ENCODE measurements at regions not wholly inside any gene's neighbourhood (a gene's known extent, or its start where the extent isn't known, plus 50 kb on each side); places are given as distances from the start of the nearest gene placed in this dataset.
"Not testable (repeated sequence)": the region's sequence is repeated elsewhere in the genome, so short reads cannot be mapped to it uniquely, and the experiment has no call there.

GRCh38 chr11:11740073-11740702 lies 101.6 kb upstream of the USP47 start:
- H3K4me1 Mint-ChIP-seq = no peaks in the 10 kb centered on the region
- H3K4me3 Mint-ChIP-seq = no peak overlapping the region
- no peak overlapping the region for H3K27ac Mint-ChIP-seq
- DNase-seq (ENCODE audit: low spot score in 2 of 2) = no peak
- H3K36me3 Mint-ChIP-seq = no peaks in the 10 kb centered on the region
- no peaks in the 10 kb centered on the region for H3K9me3 Mint-ChIP-seq
- ATAC-seq = no peak

GRCh38 chr11:11738370-11738769 lies 103.4 kb upstream of the USP47 start:
- no peaks in the 10 kb centered on the region for H3K4me1 Mint-ChIP-seq
- H3K4me3 Mint-ChIP-seq = no peak overlapping the region
- no peak for ATAC-seq
- H3K9me3 Mint-ChIP-seq = no peaks in the 10 kb centered on the region
- no peak overlapping the region for H3K27ac Mint-ChIP-seq
- no peaks in the 10 kb centered on the region for H3K36me3 Mint-ChIP-seq
- DNase-seq (ENCODE audit: low spot score in 2 of 2) = no peak

- peak; percentile 22 for ATAC-seq
- no peaks in the 10 kb centered on the region for H3K9me3 Mint-ChIP-seq
- no peak overlapping the region for H3K4me3 Mint-ChIP-seq
- no peaks in the 10 kb centered on the region for H3K36me3 Mint-ChIP-seq
- no peaks in the 10 kb centered on the region for H3K4me1 Mint-ChIP-seq
- no peak overlapping the region for H3K27ac Mint-ChIP-seq
- DNase-seq (ENCODE audit: low spot score in 2 of 2) = no peak
Measured at GRCh38 chr11:11735586-11735985, 106.2 kb upstream of the USP47 start.

GRCh38 chr11:11733246-11733747 lies 108.5 kb upstream of the USP47 start:
- Mint-ChIP-seq H3K4me1 (no peaks in the 10 kb centered on the region), H3K9me3 (no peaks in the 10 kb centered on the region), H3K4me3 (no peak overlapping the region), H3K36me3 (no peaks in the 10 kb centered on the region), H3K27ac (no peak overlapping the region)
- ATAC-seq (no peak), DNase-seq (ENCODE audit: low spot score in 2 of 2) (no peak)

GRCh38 chr11:11732116-11732515 lies 109.7 kb upstream of the USP47 start:
- Mint-ChIP-seq H3K4me1 (no peaks in the 10 kb centered on the region), H3K36me3 (no peaks in the 10 kb centered on the region), H3K27ac (no peak overlapping the region), H3K9me3 (no peaks in the 10 kb centered on the region), H3K4me3 (no peak overlapping the region)
- DNase-seq (ENCODE audit: low spot score in 2 of 2) (no peak), ATAC-seq (no peak)

- no peaks in the 10 kb centered on the region for H3K4me1 Mint-ChIP-seq
- DNase-seq (ENCODE audit: low spot score in 2 of 2) (no peak), ATAC-seq (no peak)
- H3K27ac Mint-ChIP-seq = no peak overlapping the region
- no peaks in the 10 kb centered on the region for H3K36me3 Mint-ChIP-seq
- H3K9me3 Mint-ChIP-seq = no peaks in the 10 kb centered on the region
- no peak overlapping the region for H3K4me3 Mint-ChIP-seq
Measured at GRCh38 chr11:11731311-11732083, 109.7 kb upstream of the GALNT18 start.

GRCh38 chr11:11728386-11728785 lies 106.6 kb upstream of the GALNT18 start:
- DNase-seq (ENCODE audit: low spot score in 2 of 2) (no peak), ATAC-seq (no peak)
- no peaks in the 10 kb centered on the region for H3K36me3 Mint-ChIP-seq
- H3K4me3 Mint-ChIP-seq = no peak overlapping the region
- no peaks in the 10 kb centered on the region for H3K9me3 Mint-ChIP-seq
- no peak overlapping the region for H3K27ac Mint-ChIP-seq
- no peaks in the 10 kb centered on the region for H3K4me1 Mint-ChIP-seq

GRCh38 chr11:11725438-11725837 lies 103.6 kb upstream of the GALNT18 start:
- Mint-ChIP-seq H3K4me1 (no peaks in the 10 kb centered on the region), H3K27ac (no peak overlapping the region), H3K9me3 (no peaks in the 10 kb centered on the region), H3K4me3 (no peak overlapping the region), H3K36me3 (no peaks in the 10 kb centered on the region)
- no peak for DNase-seq (ENCODE audit: low spot score in 2 of 2)
- ATAC-seq = no peak

- no peak overlapping the region for H3K4me3 Mint-ChIP-seq
- H3K9me3 Mint-ChIP-seq = no peaks in the 10 kb centered on the region
- DNase-seq (ENCODE audit: low spot score in 2 of 2) (no peak), ATAC-seq (no peak)
- H3K27ac Mint-ChIP-seq = no peak overlapping the region
- H3K4me1 Mint-ChIP-seq = no peaks in the 10 kb centered on the region
- no peaks in the 10 kb centered on the region for H3K36me3 Mint-ChIP-seq
Measured at GRCh38 chr11:11724994-11725393, 103.2 kb upstream of the GALNT18 start.

- Mint-ChIP-seq H3K4me1 (no peaks in the 10 kb centered on the region), H3K36me3 (no peaks in the 10 kb centered on the region), H3K27ac (no peak overlapping the region), H3K9me3 (no peaks in the 10 kb centered on the region), H3K4me3 (no peak overlapping the region)
- no peak for DNase-seq (ENCODE audit: low spot score in 2 of 2)
- no peak for ATAC-seq
Measured at GRCh38 chr11:11722861-11723260, 101.1 kb upstream of the GALNT18 start.

- ATAC-seq (no peak), DNase-seq (ENCODE audit: low spot score in 2 of 2) (no peak)
- no peak overlapping the region for H3K4me3 Mint-ChIP-seq
- no peaks in the 10 kb centered on the region for H3K4me1 Mint-ChIP-seq
- H3K9me3 Mint-ChIP-seq = no peaks in the 10 kb centered on the region
- H3K27ac Mint-ChIP-seq = no peak overlapping the region
- H3K36me3 Mint-ChIP-seq = no peaks in the 10 kb centered on the region
Measured at GRCh38 chr11:11722246-11722645, 100.4 kb upstream of the GALNT18 start.

GRCh38 chr11:11718511-11718910 lies 96.7 kb upstream of the GALNT18 start:
- H3K4me3 Mint-ChIP-seq = no peak overlapping the region
- no peaks in the 10 kb centered on the region for H3K4me1 Mint-ChIP-seq
- no peak overlapping the region for H3K27ac Mint-ChIP-seq
- ATAC-seq (no peak), DNase-seq (ENCODE audit: low spot score in 2 of 2) (no peak)
- H3K9me3 Mint-ChIP-seq = peaks cover 7% of the 10 kb centered on the region
- no peaks in the 10 kb centered on the region for H3K36me3 Mint-ChIP-seq

- Mint-ChIP-seq H3K27ac (no peak overlapping the region), H3K4me3 (no peak overlapping the region), H3K9me3 (peaks cover 7% of the 10 kb centered on the region), H3K4me1 (no peaks in the 10 kb centered on the region), H3K36me3 (no peaks in the 10 kb centered on the region)
- DNase-seq (ENCODE audit: low spot score in 2 of 2) (no peak), ATAC-seq (no peak)
Measured at GRCh38 chr11:11717064-11717725, 95.4 kb upstream of the GALNT18 start.

- not testable (repeated sequence) for H3K4me3 Mint-ChIP-seq; DNase-seq (ENCODE audit: low spot score in 2 of 2); ATAC-seq; H3K27ac Mint-ChIP-seq; H3K36me3 Mint-ChIP-seq; H3K9me3 Mint-ChIP-seq; H3K4me1 Mint-ChIP-seq
Measured at GRCh38 chr11:11715075-11715474, 93.3 kb upstream of the GALNT18 start.

- Mint-ChIP-seq H3K36me3 (no peaks in the 10 kb centered on the region), H3K4me1 (no peaks in the 10 kb centered on the region), H3K9me3 (peaks cover 1% of the 10 kb centered on the region), H3K4me3 (no peak overlapping the region), H3K27ac (no peak overlapping the region)
- no peak for DNase-seq (ENCODE audit: low spot score in 2 of 2)
- no peak for ATAC-seq
Measured at GRCh38 chr11:11710556-11710955, 88.8 kb upstream of the GALNT18 start.
